Spinal cord (tissue), 9 donors: ENCODE measurements at regions not wholly inside any gene's neighbourhood (a gene's known extent, or its start where the extent isn't known, plus 50 kb on each side); places are given as distances from the start of the nearest gene placed in this dataset.
"Not testable (repeated sequence)": the region's sequence is repeated elsewhere in the genome, so short reads cannot be mapped to it uniquely, and the experiment has no call there.

ENCODE experiments used
- DNase-seq, 6 donors: peaks; one replicate each; pipeline versions ENCODE4 v3.0.0 to v3.0.0-alpha.2; 2013 to 2015; ENCODE audit warnings: low spot score in 6 of 6, low read depth in 4 of 6
- H3K27ac ChIP-seq: one replicate; pipeline ENCODE4 v1.5.1; 2013; ENCODE audit warnings: low read depth, low read length, control low read depth
- H3K27me3 ChIP-seq: one replicate; pipeline ENCODE4 v1.6.1; 2013; ENCODE audit warnings: low read length; ENCODE audit not compliant: control insufficient read depth, insufficient read depth
- H3K36me3 ChIP-seq: one replicate; pipeline ENCODE4 v1.6.1; 2013; ENCODE audit warnings: low read length; ENCODE audit not compliant: control insufficient read depth, insufficient read depth
- H3K4me1 ChIP-seq: one replicate; pipeline ENCODE4 v1.6.1; 2013; ENCODE audit warnings: low read length; ENCODE audit not compliant: control insufficient read depth, insufficient read depth
- H3K4me3 ChIP-seq: one replicate; pipeline ENCODE4 v1.5.1; 2013; ENCODE audit warnings: low read depth, low read length, control low read depth
- H3K9me3 ChIP-seq: one replicate; pipeline ENCODE4 v1.6.1; 2013; ENCODE audit warnings: low read length; ENCODE audit not compliant: control insufficient read depth, insufficient read depth
- WGBS: methylation state at CpG from one replicate; pipeline ENCODE4 v1.1.5; 2013; ENCODE audit warnings: missing lambda C conversion rate; ENCODE audit not compliant: insufficient coverage; 5-methylcytosine and 5-hydroxymethylcytosine counted together
- donor health status: healthy.

- not testable (repeated sequence) for H3K27me3 ChIP-seq, H3K4me1 ChIP-seq, H3K4me3 ChIP-seq, H3K27ac ChIP-seq, H3K36me3 ChIP-seq, DNase-seq
- H3K9me3 ChIP-seq: peaks cover 28% of the 10 kb centered on the region
- WGBS: 73% methylated on average over 9 of the region's 9 CpGs
Observed at GRCh38 chr21:9757572-9757971, 763.8 kb upstream of the TPTE start.

GRCh38 chr21:9758141-9758540, 763.2 kb upstream of the TPTE start:
- H3K27ac ChIP-seq: no peak overlapping the region
- H3K27me3 ChIP-seq: no peaks in the 10 kb centered on the region
- WGBS: 63% methylated on average over 6 of the region's 6 CpGs
- H3K36me3 ChIP-seq: no peaks in the 10 kb centered on the region
- no peaks in the 10 kb centered on the region for H3K4me1 ChIP-seq
- peaks cover 28% of the 10 kb centered on the region for H3K9me3 ChIP-seq
- H3K4me3 ChIP-seq: no peak overlapping the region
- no peak for DNase-seq

- Histone ChIP-seq H3K4me1 (no peaks in the 10 kb centered on the region), H3K27ac (no peak overlapping the region), H3K27me3 (no peaks in the 10 kb centered on the region), H3K4me3 (no peak overlapping the region), H3K36me3 (no peaks in the 10 kb centered on the region), H3K9me3 (peaks cover 28% of the 10 kb centered on the region)
- DNase-seq: no peak
- WGBS: 56% methylated on average over 6 of the region's 6 CpGs
Observed at GRCh38 chr21:9758888-9759287, 762.5 kb upstream of the TPTE start.

- Histone ChIP-seq H3K4me3 (no peak overlapping the region), H3K27me3 (no peaks in the 10 kb centered on the region), H3K27ac (no peak overlapping the region), H3K4me1 (no peaks in the 10 kb centered on the region), H3K36me3 (no peaks in the 10 kb centered on the region), H3K9me3 (peaks cover 26% of the 10 kb centered on the region)
- DNase-seq: no peak
- WGBS: 71% methylated on average over 9 of the region's 9 CpGs
Observed at GRCh38 chr21:9759972-9760371, 761.4 kb upstream of the TPTE start.

- Histone ChIP-seq H3K9me3 (peaks cover 26% of the 10 kb centered on the region), H3K27ac (no peak overlapping the region), H3K36me3 (no peaks in the 10 kb centered on the region), H3K4me1 (no peaks in the 10 kb centered on the region), H3K27me3 (no peaks in the 10 kb centered on the region), H3K4me3 (no peak overlapping the region)
- 29% methylated on average over 1 of the region's 5 CpGs for WGBS
- no peak for DNase-seq
Observed at GRCh38 chr21:9760398-9761074, 760.8 kb upstream of the TPTE start.

GRCh38 chr21:9763306-9763705, 758.1 kb upstream of the TPTE start:
- Histone ChIP-seq H3K4me3 (no peak overlapping the region), H3K27ac (no peak overlapping the region), H3K9me3 (peaks cover 29% of the 10 kb centered on the region), H3K27me3 (no peaks in the 10 kb centered on the region), H3K4me1 (no peaks in the 10 kb centered on the region), H3K36me3 (no peaks in the 10 kb centered on the region)
- no peak for DNase-seq
- 49% methylated on average over 3 of the region's 3 CpGs for WGBS

- peaks cover 25% of the 10 kb centered on the region for H3K9me3 ChIP-seq
- H3K36me3 ChIP-seq: no peaks in the 10 kb centered on the region
- DNase-seq: no peak
- H3K27me3 ChIP-seq: no peaks in the 10 kb centered on the region
- H3K27ac ChIP-seq: no peak overlapping the region
- no peak overlapping the region for H3K4me3 ChIP-seq
- 56% methylated on average over 4 of the region's 4 CpGs for WGBS
- no peaks in the 10 kb centered on the region for H3K4me1 ChIP-seq
Observed at GRCh38 chr21:9763807-9764206, 757.6 kb upstream of the TPTE start.

GRCh38 chr21:9764294-9764693, 757.1 kb upstream of the TPTE start:
- H3K9me3 ChIP-seq: peaks cover 22% of the 10 kb centered on the region
- H3K27me3 ChIP-seq, H3K4me3 ChIP-seq, H3K27ac ChIP-seq, H3K36me3 ChIP-seq, DNase-seq, H3K4me1 ChIP-seq: not testable (repeated sequence)
- WGBS: 50% methylated on average over 5 of the region's 6 CpGs

GRCh38 chr21:9765538-9765937, 755.8 kb upstream of the TPTE start:
- not testable (repeated sequence) for H3K4me3 ChIP-seq, H3K36me3 ChIP-seq, DNase-seq, H3K27me3 ChIP-seq, H3K4me1 ChIP-seq, H3K27ac ChIP-seq
- WGBS: 31% methylated on average over 1 of the region's 1 CpG
- H3K9me3 ChIP-seq: peaks cover 18% of the 10 kb centered on the region

- H3K36me3 ChIP-seq, H3K27ac ChIP-seq, H3K27me3 ChIP-seq, DNase-seq, H3K4me1 ChIP-seq, H3K4me3 ChIP-seq: not testable (repeated sequence)
- peaks cover 17% of the 10 kb centered on the region for H3K9me3 ChIP-seq
- 59% methylated on average over 18 of the region's 19 CpGs for WGBS
Observed at GRCh38 chr21:9766890-9767591, 754.3 kb upstream of the TPTE start.
